IMR-90 (cell line): ENCODE measurements at regions not wholly inside any gene's neighbourhood (a gene's known extent, or its start where the extent isn't known, plus 50 kb on each side); places are given as distances from the start of the nearest gene placed in this dataset.

Source experiments
- BHLHE40 ChIP-seq: fragments of 150-350 bp; IDR thresholded peaks from 2 replicates; pipeline ENCODE4 v1.6.1; 2016; ENCODE audit warnings: mild to moderate bottlenecking, low read depth, low read length
- CHD1 ChIP-seq: IDR thresholded peaks from 2 replicates; pipeline ENCODE4 v1.6.1; 2012; ENCODE audit warnings: low read depth, low read length, improper control_type of control experiment
- CTCF ChIP-seq: conservative IDR thresholded peaks from 2 replicates; pipeline ENCODE4 v1.5.1; 2012; ENCODE audit warnings: mild to moderate bottlenecking, low read depth, low read length, improper control_type of control experiment
- ELK1 ChIP-seq: fragments of 150-350 bp; IDR thresholded peaks from 2 replicates; pipeline ENCODE4 v1.6.1; 2016; ENCODE audit warnings: low read depth, mild to moderate bottlenecking, low read length, moderate library complexity, borderline replicate concordance
- MAZ ChIP-seq: IDR thresholded peaks from 2 replicates; pipeline ENCODE4 v1.6.1; 2012; ENCODE audit warnings: low read depth, mild to moderate bottlenecking, low read length, improper control_type of control experiment, moderate library complexity, borderline replicate concordance
- MXI1 ChIP-seq: IDR thresholded peaks from 2 replicates; pipeline ENCODE4 v1.6.1; 2012; ENCODE audit warnings: low read depth, mild to moderate bottlenecking, low read length, moderate library complexity, borderline replicate concordance
- NFE2L2 ChIP-seq: fragments of 150-350 bp; IDR thresholded peaks from 2 replicates; pipeline ENCODE4 v1.6.1; 2016; ENCODE audit warnings: low read depth, mild to moderate bottlenecking, low read length
- POLR2A ChIP-seq: IDR thresholded peaks from 2 replicates; pipeline ENCODE4 v1.6.1; 2012; ENCODE audit warnings: mild to moderate bottlenecking, low read depth, low read length
- RAD21 ChIP-seq: IDR thresholded peaks from 2 replicates; pipeline ENCODE4 v1.6.1; 2012; ENCODE audit warnings: low read length, improper control_type of control experiment
- RCOR1 ChIP-seq: IDR thresholded peaks from 2 replicates; pipeline ENCODE4 v1.6.1; 2012; ENCODE audit warnings: mild to moderate bottlenecking, low read length, improper control_type of control experiment; ENCODE audit not compliant: insufficient replicate concordance
- RFX5 ChIP-seq: IDR thresholded peaks from 2 replicates; pipeline ENCODE4 v1.8.0; 2012; ENCODE audit warnings: low read depth, mild to moderate bottlenecking, low read length, moderate library complexity
- TF ChIP-seq, protein P1 (sequence below): fragments of 150-350 bp; IDR thresholded peaks from 2 replicates; pipeline ENCODE4 v1.6.1; 2017; ENCODE audit warnings: mild to moderate bottlenecking, antibody characterized with exemption, low read length, low read depth

- TF ChIP-seq MAZ (no peak), NFE2L2 (no peak), CTCF (no peak), POLR2A (no peak), RAD21 (no peak), CHD1 (no peak), BHLHE40 (no peak), RFX5 (no peak), RCOR1 (no peak), MXI1 (no peak), ELK1 (no peak)
- TF ChIP-seq, protein P1, sequence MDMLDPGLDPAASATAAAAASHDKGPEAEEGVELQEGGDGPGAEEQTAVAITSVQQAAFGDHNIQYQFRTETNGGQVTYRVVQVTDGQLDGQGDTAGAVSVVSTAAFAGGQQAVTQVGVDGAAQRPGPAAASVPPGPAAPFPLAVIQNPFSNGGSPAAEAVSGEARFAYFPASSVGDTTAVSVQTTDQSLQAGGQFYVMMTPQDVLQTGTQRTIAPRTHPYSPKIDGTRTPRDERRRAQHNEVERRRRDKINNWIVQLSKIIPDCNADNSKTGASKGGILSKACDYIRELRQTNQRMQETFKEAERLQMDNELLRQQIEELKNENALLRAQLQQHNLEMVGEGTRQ: no peak
Measured at GRCh38 chr7:81637534-81637933, 132.3 kb downstream of the HGF start.
